Neural progenitor cell (in vitro differentiated cells): ENCODE measurements at regions not wholly inside any gene's neighbourhood (a gene's known extent, or its start where the extent isn't known, plus 50 kb on each side); places are given as distances from the start of the nearest gene placed in this dataset.

ENCODE experiments used
- DNase-seq: peaks from one replicate; pipeline ENCODE4 v3.0.0-alpha.2; 2016; ENCODE audit warnings: low spot score
- H2AFZ ChIP-seq: fragments of 200-600 bp; sonication (generic); replicated peaks from 2 replicates; pipeline ENCODE4 v1.6.1; 2016; ENCODE audit warnings: antibody characterized with exemption
- H3F3A ChIP-seq: fragments of 200-600 bp; sonication (generic); 2 replicates; pipeline ENCODE4 v1.6.1; 2016; ENCODE audit warnings: antibody characterized with exemption, low read depth
- H3K27ac ChIP-seq: fragments of 200-600 bp; sonication (generic); 2 replicates; pipeline ENCODE4 v1.5.1; 2016; ENCODE audit warnings: mild to moderate bottlenecking
- H3K27me3 ChIP-seq: fragments of 200-600 bp; sonication (generic); 2 replicates; pipeline ENCODE4 v1.6.1; 2016; ENCODE audit warnings: mild to moderate bottlenecking, moderate library complexity
- H3K36me3 ChIP-seq: fragments of 200-600 bp; sonication (generic); 2 replicates; pipeline ENCODE4 v1.5.1; 2016
- H3K4me1 ChIP-seq: fragments of 200-600 bp; sonication (generic); 2 replicates; pipeline ENCODE4 v1.6.1; 2016; ENCODE audit warnings: mixed run types
- H3K4me2 ChIP-seq: fragments of 200-600 bp; sonication (generic); 2 replicates; pipeline ENCODE4 v1.6.1; 2016
- H3K4me3 ChIP-seq: fragments of 200-600 bp; sonication (generic); 2 replicates; pipeline ENCODE4 v1.5.1; 2016
- H3K79me2 ChIP-seq: fragments of 200-600 bp; sonication (generic); 2 replicates; pipeline ENCODE4 v1.6.1; 2016; ENCODE audit warnings: low read depth
- H3K9ac ChIP-seq: fragments of 200-600 bp; sonication (generic); 2 replicates; pipeline ENCODE4 v1.6.1; 2016
- H3K9me3 ChIP-seq: fragments of 200-600 bp; sonication (generic); 2 replicates; pipeline ENCODE4 v1.5.1; 2016; ENCODE audit warnings: low read depth
- H4K20me1 ChIP-seq: fragments of 200-600 bp; sonication (generic); 2 replicates; pipeline ENCODE4 v1.6.1; 2016; ENCODE audit warnings: low read depth
- H3K27ac Mint-ChIP-seq: 3 replicates; pipeline ENCODE4 v1.8.0; 2021; ENCODE audit warnings: mixed read lengths
- H3K27me3 Mint-ChIP-seq: 2 replicates; pipeline ENCODE4 v1.8.0; 2022; ENCODE audit warnings: low read depth, mild to moderate bottlenecking, inconsistent platforms, moderate library complexity, mixed read lengths; ENCODE audit not compliant: insufficient read depth
- H3K36me3 Mint-ChIP-seq: 3 replicates; pipeline ENCODE4 v1.8.0; 2021; ENCODE audit warnings: mixed read lengths
- H3K4me1 Mint-ChIP-seq: 3 replicates; pipeline ENCODE4 v1.8.0; 2021; ENCODE audit warnings: mixed read lengths
- H3K4me3 Mint-ChIP-seq: 3 replicates; pipeline ENCODE4 v1.8.0; 2021; ENCODE audit warnings: mild to moderate bottlenecking, moderate library complexity, mixed read lengths
- H3K9me3 Mint-ChIP-seq: 3 replicates; pipeline ENCODE4 v1.8.0; 2020; ENCODE audit warnings: mixed read lengths
- EZH2 ChIP-seq: fragments of 200-600 bp; sonication (generic); IDR thresholded peaks from 2 replicates; pipeline ENCODE4 v1.6.1; 2017; ENCODE audit warnings: antibody characterized with exemption, mild to moderate bottlenecking, moderate library complexity
- EZH2phosphoT487 ChIP-seq: fragments of 200-600 bp; sonication (generic); IDR thresholded peaks from 2 replicates; pipeline ENCODE4 v1.6.1; 2017; ENCODE audit warnings: antibody characterized with exemption
- TF ChIP-seq, protein P1 (sequence below): fragments of 200-600 bp; sonication (generic); IDR thresholded peaks from 2 replicates; pipeline ENCODE4 v1.5.1; 2017; ENCODE audit warnings: antibody characterized with exemption, mild to moderate bottlenecking

DNA sequence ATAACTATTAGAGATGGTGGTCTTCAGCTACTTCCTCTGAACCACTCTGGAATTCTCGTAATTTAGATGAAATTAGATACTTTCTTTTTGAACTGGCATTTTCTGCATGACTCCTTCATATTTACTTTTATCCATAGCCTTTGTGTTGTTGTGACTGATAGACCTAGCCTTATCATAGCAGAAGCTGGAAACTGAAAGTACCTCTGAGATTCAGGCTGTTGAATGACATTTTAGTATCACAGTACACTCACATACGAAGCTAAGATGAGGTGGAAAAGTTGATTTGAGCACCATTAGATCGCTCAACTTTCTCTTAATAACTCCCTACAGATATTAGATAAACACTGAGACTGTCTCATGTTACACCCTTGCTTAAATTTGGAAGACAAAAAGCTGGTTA is 525.1 kb upstream of the FBXO33 start:
- H3K27ac Mint-ChIP-seq, result no peak overlapping the region
- no peak for DNase-seq
- no peaks in the 10 kb centered on the region for H3K4me1 ChIP-seq
- no peaks in the 10 kb centered on the region for H3K36me3 ChIP-seq
- H3K9me3 Mint-ChIP-seq, result peaks cover 13% of the 10 kb centered on the region
- H4K20me1 ChIP-seq, result no peaks in the 10 kb centered on the region
- H3K4me2 ChIP-seq, result no peak overlapping the region
- no peak overlapping the region for H2AFZ ChIP-seq
- no peaks in the 10 kb centered on the region for H3K27me3 Mint-ChIP-seq
- peaks cover 4% of the 10 kb centered on the region for H3K36me3 Mint-ChIP-seq
- no peaks in the 10 kb centered on the region for H3F3A ChIP-seq
- no peak overlapping the region for H3K4me3 Mint-ChIP-seq
- no peaks in the 10 kb centered on the region for H3K9me3 ChIP-seq
- H3K79me2 ChIP-seq, result no peaks in the 10 kb centered on the region
- H3K4me1 Mint-ChIP-seq, result no peaks in the 10 kb centered on the region
- H3K27me3 ChIP-seq, result no peaks in the 10 kb centered on the region
- no peak overlapping the region for H3K27ac ChIP-seq
- H3K4me3 ChIP-seq, result no peak overlapping the region
- H3K9ac ChIP-seq, result no peak overlapping the region
- TF ChIP-seq EZH2 (no peak), EZH2phosphoT487 (no peak)
- TF ChIP-seq, protein P1, sequence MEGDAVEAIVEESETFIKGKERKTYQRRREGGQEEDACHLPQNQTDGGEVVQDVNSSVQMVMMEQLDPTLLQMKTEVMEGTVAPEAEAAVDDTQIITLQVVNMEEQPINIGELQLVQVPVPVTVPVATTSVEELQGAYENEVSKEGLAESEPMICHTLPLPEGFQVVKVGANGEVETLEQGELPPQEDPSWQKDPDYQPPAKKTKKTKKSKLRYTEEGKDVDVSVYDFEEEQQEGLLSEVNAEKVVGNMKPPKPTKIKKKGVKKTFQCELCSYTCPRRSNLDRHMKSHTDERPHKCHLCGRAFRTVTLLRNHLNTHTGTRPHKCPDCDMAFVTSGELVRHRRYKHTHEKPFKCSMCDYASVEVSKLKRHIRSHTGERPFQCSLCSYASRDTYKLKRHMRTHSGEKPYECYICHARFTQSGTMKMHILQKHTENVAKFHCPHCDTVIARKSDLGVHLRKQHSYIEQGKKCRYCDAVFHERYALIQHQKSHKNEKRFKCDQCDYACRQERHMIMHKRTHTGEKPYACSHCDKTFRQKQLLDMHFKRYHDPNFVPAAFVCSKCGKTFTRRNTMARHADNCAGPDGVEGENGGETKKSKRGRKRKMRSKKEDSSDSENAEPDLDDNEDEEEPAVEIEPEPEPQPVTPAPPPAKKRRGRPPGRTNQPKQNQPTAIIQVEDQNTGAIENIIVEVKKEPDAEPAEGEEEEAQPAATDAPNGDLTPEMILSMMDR, result no peak

DNA sequence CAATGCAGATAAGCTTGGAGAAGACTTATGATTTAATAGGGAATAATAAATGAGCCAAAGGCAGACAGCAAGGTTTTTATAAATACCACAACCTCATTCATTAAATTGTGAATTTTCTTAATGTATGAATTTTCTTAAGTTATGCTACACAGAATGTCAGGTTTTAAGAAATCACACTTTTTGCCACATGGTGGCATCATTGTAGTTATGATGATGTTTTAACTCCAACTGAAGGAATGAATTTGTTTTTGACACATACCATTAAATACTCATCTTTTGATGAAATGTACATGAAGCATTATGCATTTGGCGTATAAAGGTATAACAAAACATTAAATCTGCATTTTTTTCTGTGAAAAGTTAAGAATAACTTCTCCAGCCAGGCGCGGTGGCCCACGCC is 524.1 kb upstream of the FBXO33 start:
- no peak for DNase-seq

GRCh38 chr14:39948235-39948634 is 516.0 kb upstream of the FBXO33 start:
- no peaks in the 10 kb centered on the region for H3K4me1 ChIP-seq
- H3K4me3 ChIP-seq, result no peak overlapping the region
- H3K27me3 ChIP-seq, result no peaks in the 10 kb centered on the region
- no peak for DNase-seq
- Mint-ChIP-seq H3K27me3 (no peaks in the 10 kb centered on the region), H3K4me1 (peaks cover 4% of the 10 kb centered on the region), H3K4me3 (no peak overlapping the region), H3K27ac (no peak overlapping the region), H3K9me3 (peaks cover 13% of the 10 kb centered on the region), H3K36me3 (peaks cover 2% of the 10 kb centered on the region)
- H3K27ac ChIP-seq, result no peak overlapping the region
- TF ChIP-seq, protein P1, result no peak
- H3F3A ChIP-seq, result no peaks in the 10 kb centered on the region
- no peaks in the 10 kb centered on the region for H3K36me3 ChIP-seq
- no peaks in the 10 kb centered on the region for H4K20me1 ChIP-seq
- H3K4me2 ChIP-seq, result no peak overlapping the region
- no peak overlapping the region for H3K9ac ChIP-seq
- H2AFZ ChIP-seq, result no peak overlapping the region
- no peaks in the 10 kb centered on the region for H3K79me2 ChIP-seq
- no peaks in the 10 kb centered on the region for H3K9me3 ChIP-seq

More for the DNA sequence above, 524.1 kb upstream of the FBXO33 start:
- H3K4me3 ChIP-seq, result no peak overlapping the region
- H2AFZ ChIP-seq, result no peak overlapping the region
- no peaks in the 10 kb centered on the region for H3F3A ChIP-seq
- peaks cover 4% of the 10 kb centered on the region for H3K36me3 Mint-ChIP-seq
- H3K9ac ChIP-seq, result no peak overlapping the region
- H3K4me3 Mint-ChIP-seq, result no peak overlapping the region
- H3K27ac ChIP-seq, result no peak overlapping the region
- no peaks in the 10 kb centered on the region for H4K20me1 ChIP-seq
- H3K79me2 ChIP-seq, result no peaks in the 10 kb centered on the region
- H3K27ac Mint-ChIP-seq, result no peak overlapping the region
- H3K4me2 ChIP-seq, result no peak overlapping the region
- H3K27me3 Mint-ChIP-seq, result no peaks in the 10 kb centered on the region
- H3K9me3 ChIP-seq, result no peaks in the 10 kb centered on the region
- TF ChIP-seq, protein P1, result peak; percentile 15
- TF ChIP-seq EZH2, result no peak
- peaks cover 18% of the 10 kb centered on the region for H3K9me3 Mint-ChIP-seq
- H3K27me3 ChIP-seq, result no peaks in the 10 kb centered on the region
- H3K36me3 ChIP-seq, result no peaks in the 10 kb centered on the region
- H3K4me1 Mint-ChIP-seq, result no peaks in the 10 kb centered on the region
- no peaks in the 10 kb centered on the region for H3K4me1 ChIP-seq

GRCh38 chr14:39946807-39947206 is 514.6 kb upstream of the FBXO33 start:
- H2AFZ ChIP-seq, result no peak overlapping the region
- no peak for TF ChIP-seq EZH2phosphoT487
- no peak for TF ChIP-seq EZH2
- TF ChIP-seq, protein P1, result no peak
- H3K4me3 Mint-ChIP-seq, result no peak overlapping the region

More at GRCh38 chr14:39946807-39947206, 514.6 kb upstream of the FBXO33 start:
- H3K36me3 ChIP-seq, result no peaks in the 10 kb centered on the region
- no peak overlapping the region for H3K4me2 ChIP-seq
- no peaks in the 10 kb centered on the region for H3K27me3 Mint-ChIP-seq
- DNase-seq, result no peak
- H3F3A ChIP-seq, result no peaks in the 10 kb centered on the region
- H3K4me1 ChIP-seq, result no peaks in the 10 kb centered on the region
- no peaks in the 10 kb centered on the region for H3K36me3 Mint-ChIP-seq
- no peak overlapping the region for H3K27ac ChIP-seq
- peaks cover under 1% of the 10 kb centered on the region for H3K9me3 Mint-ChIP-seq
- no peak overlapping the region for H3K27ac Mint-ChIP-seq
- H3K9ac ChIP-seq, result no peak overlapping the region
- no peaks in the 10 kb centered on the region for H3K79me2 ChIP-seq
- H3K4me3 ChIP-seq, result no peak overlapping the region
- H4K20me1 ChIP-seq, result no peaks in the 10 kb centered on the region
- no peaks in the 10 kb centered on the region for H3K9me3 ChIP-seq
- H3K27me3 ChIP-seq, result no peaks in the 10 kb centered on the region
- H3K4me1 Mint-ChIP-seq, result peaks cover 4% of the 10 kb centered on the region
